NT2/D1 (cell line): ENCODE measurements at regions not wholly inside any gene's neighbourhood (a gene's known extent, or its start where the extent isn't known, plus 50 kb on each side); places are given as distances from the start of the nearest gene placed in this dataset.
"Not testable (repeated sequence)": the region's sequence is repeated elsewhere in the genome, so short reads cannot be mapped to it uniquely, and the experiment has no call there.

Source experiments
- DNase-seq: peaks from one replicate; pipeline ENCODE4 v3.0.0-alpha.2; 2011; ENCODE audit warnings: low read depth, low spot score
- H3K27me3 ChIP-seq: 2 replicates; pipeline ENCODE4 v1.6.0; 2011; ENCODE audit warnings: mild to moderate bottlenecking; ENCODE audit not compliant: insufficient read length, insufficient read depth
- H3K36me3 ChIP-seq: 2 replicates; pipeline ENCODE4 v1.6.1; 2011; ENCODE audit warnings: mild to moderate bottlenecking, low read length, mixed read lengths; ENCODE audit not compliant: insufficient read depth, insufficient read length
- H3K4me1 ChIP-seq: 2 replicates; pipeline ENCODE4 v1.5.1; 2011; ENCODE audit not compliant: insufficient read depth, insufficient read length
- H3K4me3 ChIP-seq: 2 replicates; pipeline ENCODE4 v1.5.1; 2011; ENCODE audit warnings: low read depth; ENCODE audit not compliant: insufficient read length
- H3K9ac ChIP-seq: 2 replicates; pipeline ENCODE4 v1.6.0; 2011; ENCODE audit warnings: low read depth; ENCODE audit not compliant: insufficient read length
- H3K9me3 ChIP-seq: 2 replicates; pipeline ENCODE4 v1.5.1; 2011; ENCODE audit warnings: mild to moderate bottlenecking, low read length; ENCODE audit not compliant: insufficient read depth
- SUZ12 ChIP-seq: IDR thresholded peaks from 2 replicates; pipeline ENCODE4 v1.6.1; 2011; ENCODE audit not compliant: insufficient read length, insufficient read depth; ENCODE audit errors: extremely low read depth
- YY1 ChIP-seq: IDR thresholded peaks from 2 replicates; pipeline ENCODE4 v1.6.1; 2011; ENCODE audit not compliant: insufficient read length, insufficient read depth
- ZNF274 ChIP-seq: IDR thresholded peaks from 2 replicates; pipeline ENCODE4 v1.6.1; 2011; ENCODE audit warnings: mild to moderate bottlenecking, low read depth, low read length

DNA sequence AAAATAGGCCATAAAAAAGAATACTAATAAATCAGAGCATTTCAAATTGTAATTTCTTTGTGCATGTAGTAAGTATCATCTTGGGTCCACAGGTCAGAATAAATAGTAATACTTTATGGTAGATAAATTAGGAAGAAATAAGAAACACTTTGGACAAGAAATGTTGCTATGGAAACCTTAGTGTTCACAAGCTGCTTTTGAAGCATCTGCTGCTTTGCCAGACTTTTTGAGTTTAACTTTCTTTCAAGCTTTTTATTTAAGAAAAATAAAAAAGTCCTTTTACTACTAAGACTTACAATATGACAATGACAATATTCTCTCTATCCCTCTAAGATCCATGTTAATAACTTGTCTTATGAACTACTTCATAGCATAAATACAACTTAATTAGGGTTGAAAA is 690.7 kb upstream of the FSHR start:
- Histone ChIP-seq H3K9ac (no peak overlapping the region), H3K4me1 (no peaks in the 10 kb centered on the region), H3K36me3 (no peaks in the 10 kb centered on the region), H3K4me3 (no peak overlapping the region), H3K9me3 (no peaks in the 10 kb centered on the region; the same call in 1 of the 2 replicates), H3K27me3 (no peaks in the 10 kb centered on the region)
- no peak for DNase-seq
- TF ChIP-seq ZNF274 (no peak), YY1 (no peak), SUZ12 (no peak)

DNA sequence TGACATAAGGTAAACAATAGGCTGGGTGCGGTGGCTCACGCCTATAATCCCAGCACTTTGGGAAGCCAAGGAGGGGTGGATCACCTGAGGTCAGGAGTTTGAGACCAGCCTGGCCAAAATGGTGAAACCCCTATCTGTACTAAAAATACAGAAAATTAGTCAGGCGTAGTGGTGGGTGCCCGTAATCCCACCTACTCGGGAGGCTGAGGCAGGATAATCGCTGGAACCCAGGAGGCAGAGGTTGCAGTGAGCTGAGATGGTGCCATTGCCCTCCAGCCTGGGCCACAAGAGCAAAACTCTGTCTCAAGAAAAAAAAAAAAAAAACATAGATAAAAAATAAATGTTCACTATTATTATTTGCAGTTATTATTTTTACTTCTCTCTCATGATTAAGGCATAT is 689.8 kb upstream of the FSHR start:
- H3K36me3 ChIP-seq, H3K4me1 ChIP-seq, DNase-seq, H3K9me3 ChIP-seq, H3K9ac ChIP-seq, H3K4me3 ChIP-seq, H3K27me3 ChIP-seq: not testable (repeated sequence)

DNA sequence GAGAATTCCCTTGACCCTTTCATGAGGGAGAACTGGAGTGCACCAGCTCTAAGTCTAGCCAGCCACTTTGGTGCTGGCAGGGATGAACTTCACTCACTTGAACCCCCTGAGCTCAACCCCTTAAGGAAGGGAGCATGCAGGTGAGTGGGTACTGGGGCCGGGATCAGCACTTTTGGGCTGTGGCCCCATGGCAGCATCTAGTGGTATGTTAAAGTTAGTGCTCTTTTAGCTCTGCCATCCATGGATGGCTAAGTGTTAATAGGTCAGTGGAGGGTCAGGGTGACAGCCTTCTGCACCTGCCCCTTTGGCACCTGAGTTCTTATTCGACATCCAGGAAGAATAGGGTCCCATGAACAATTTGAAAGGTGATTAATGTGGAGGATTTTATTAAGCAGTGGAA is 689.0 kb upstream of the FSHR start:
- TF ChIP-seq YY1: no peak
- no peak for TF ChIP-seq SUZ12
- no peak for TF ChIP-seq ZNF274
- no peaks in the 10 kb centered on the region for H3K4me1 ChIP-seq
- DNase-seq: no peak

DNA sequence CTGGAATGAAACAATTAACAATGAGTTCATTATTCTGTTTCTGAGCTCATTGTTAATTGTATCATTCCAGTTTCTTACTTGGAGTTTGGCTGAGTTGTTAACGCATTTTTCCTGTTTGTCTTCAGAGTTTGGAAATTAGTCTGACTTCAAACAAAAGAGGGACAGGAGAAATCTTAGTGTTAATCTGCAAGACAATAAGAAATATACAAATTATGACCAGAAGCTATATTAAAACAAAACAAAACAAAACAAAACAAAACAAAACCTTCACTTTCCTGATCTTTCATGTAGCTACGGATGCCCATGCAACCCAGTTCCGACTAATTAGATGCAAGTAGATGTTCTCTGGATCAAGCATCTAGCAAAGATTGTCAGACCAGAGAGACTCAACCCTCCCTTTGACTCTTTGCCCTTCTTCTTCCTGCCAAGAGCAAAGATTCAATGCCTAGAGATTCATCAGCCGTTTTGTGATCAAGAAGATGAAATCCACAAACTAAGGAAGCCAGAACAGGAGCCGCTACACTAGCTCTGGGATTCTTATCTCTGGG is 686.2 kb upstream of the FSHR start:
- Histone ChIP-seq H3K9ac (no peak overlapping the region), H3K36me3 (no peaks in the 10 kb centered on the region), H3K27me3 (no peaks in the 10 kb centered on the region), H3K4me3 (no peak overlapping the region), H3K9me3 (no peaks in the 10 kb centered on the region; the same call in 1 of the 2 replicates), H3K4me1 (no peaks in the 10 kb centered on the region)
- DNase-seq: no peak
- TF ChIP-seq SUZ12: no peak
- no peak for TF ChIP-seq YY1
- no peak for TF ChIP-seq ZNF274

More for the DNA sequence above, 689.0 kb upstream of the FSHR start:
- H3K36me3 ChIP-seq: no peaks in the 10 kb centered on the region
- H3K4me3 ChIP-seq: no peak overlapping the region
- no peaks in the 10 kb centered on the region for H3K27me3 ChIP-seq
- no peak overlapping the region for H3K9ac ChIP-seq
- H3K9me3 ChIP-seq: no peaks in the 10 kb centered on the region; the same call in 1 of the 2 replicates

DNA sequence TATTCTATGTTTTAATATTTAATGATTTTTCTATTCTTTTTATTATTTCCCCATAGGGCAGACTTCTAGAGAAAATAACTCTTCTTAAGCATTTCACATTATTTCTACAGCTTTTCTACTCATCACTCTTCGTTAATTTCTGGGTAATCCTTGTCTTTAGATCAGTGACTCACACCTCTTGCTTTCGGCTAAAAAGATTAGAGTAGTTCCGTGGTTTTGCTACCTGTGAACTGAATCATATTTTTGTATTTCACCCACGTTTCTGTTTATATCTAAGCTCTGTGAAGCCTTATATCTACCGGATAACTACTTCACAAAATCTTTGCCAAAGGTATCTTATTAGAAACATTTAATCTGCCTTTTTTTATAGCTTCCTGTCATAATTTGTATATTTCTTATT is 685.5 kb upstream of the FSHR start:
- Histone ChIP-seq H3K4me1 (no peaks in the 10 kb centered on the region), H3K4me3 (no peak overlapping the region), H3K9me3 (no peaks in the 10 kb centered on the region; the same call in 1 of the 2 replicates), H3K27me3 (no peaks in the 10 kb centered on the region), H3K36me3 (no peaks in the 10 kb centered on the region), H3K9ac (no peak overlapping the region)
- no peak for DNase-seq
- TF ChIP-seq ZNF274 (no peak), SUZ12 (no peak), YY1 (no peak)

DNA sequence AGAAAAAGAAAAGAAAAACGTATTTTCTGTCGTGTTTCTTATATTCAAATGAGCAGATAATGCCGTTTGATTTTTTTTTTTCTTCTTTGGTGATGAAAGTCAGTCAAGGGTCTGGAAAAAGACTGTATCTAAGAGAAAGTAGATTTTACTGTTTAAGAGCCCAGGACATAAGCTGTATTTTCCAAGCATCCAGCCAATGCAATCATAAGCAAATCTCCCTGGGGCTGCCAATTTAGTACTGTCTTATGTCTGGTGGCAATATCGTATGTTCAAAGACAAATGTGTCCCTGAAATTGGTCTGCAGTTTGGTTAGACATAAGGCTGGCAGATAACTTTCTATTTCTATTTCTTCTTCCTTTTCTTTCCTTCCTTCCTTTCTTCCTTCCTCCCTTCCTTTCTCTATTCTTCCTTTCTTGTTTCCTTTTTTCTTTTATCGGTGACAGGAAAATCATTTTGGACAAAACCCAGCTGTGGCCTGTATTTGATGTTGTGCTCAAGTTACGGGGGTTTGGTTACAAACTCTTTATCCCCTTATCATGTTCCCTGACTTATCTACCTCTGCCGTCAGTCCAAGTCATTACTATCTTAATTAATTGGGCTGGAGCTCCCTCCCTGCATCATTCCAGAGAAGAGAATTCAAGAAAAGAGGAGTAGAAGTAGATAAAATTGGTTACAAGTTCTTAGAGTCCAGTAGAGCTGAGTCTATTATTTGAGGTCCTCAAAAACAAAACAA is 683.4 kb upstream of the FSHR start:
- no peak for TF ChIP-seq SUZ12
- no peak for DNase-seq
- no peaks in the 10 kb centered on the region for H3K36me3 ChIP-seq
- no peaks in the 10 kb centered on the region for H3K9me3 ChIP-seq
- no peaks in the 10 kb centered on the region for H3K4me1 ChIP-seq
- no peak overlapping the region for H3K9ac ChIP-seq
- no peak overlapping the region for H3K4me3 ChIP-seq
- H3K27me3 ChIP-seq: no peaks in the 10 kb centered on the region

DNA sequence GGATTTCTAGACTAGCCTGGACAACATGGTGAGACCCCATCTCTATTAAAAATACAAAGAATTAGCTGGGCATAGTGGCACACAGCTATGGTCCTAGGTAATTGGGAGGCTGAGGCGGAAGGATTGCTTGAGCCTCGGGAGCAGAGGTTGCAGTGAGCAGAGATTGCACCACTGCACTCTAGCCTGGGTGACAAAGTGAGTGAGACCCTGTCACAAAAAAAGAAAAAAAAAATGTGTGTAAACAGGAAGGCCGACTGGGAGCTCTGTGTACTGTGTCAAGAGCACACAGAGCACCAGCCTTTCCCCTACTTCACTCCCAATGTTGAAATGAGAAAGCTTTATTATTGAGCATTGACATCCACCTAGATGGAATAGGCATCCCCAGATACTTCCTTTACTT is 681.7 kb upstream of the FSHR start:
- no peak overlapping the region for H3K4me3 ChIP-seq
- no peaks in the 10 kb centered on the region for H3K4me1 ChIP-seq
- H3K9ac ChIP-seq: no peak overlapping the region
- H3K9me3 ChIP-seq: no peaks in the 10 kb centered on the region
- H3K36me3 ChIP-seq: no peaks in the 10 kb centered on the region
- TF ChIP-seq ZNF274 (no peak), YY1 (no peak), SUZ12 (no peak)
- H3K27me3 ChIP-seq: no peaks in the 10 kb centered on the region
- no peak for DNase-seq
